CD4-positive, alpha-beta T cell treated with Interleukin-10 for 1 hour (primary cell): ENCODE measurements at regions not wholly inside any gene's neighbourhood (a gene's known extent, or its start where the extent isn't known, plus 50 kb on each side); places are given as distances from the start of the nearest gene placed in this dataset.
"Not testable (repeated sequence)": the region's sequence is repeated elsewhere in the genome, so short reads cannot be mapped to it uniquely, and the experiment has no call there.

Experiments
- DNase-seq: peaks from one replicate; pipeline ENCODE4 v3.0.0-alpha.2; 2020

GRCh38 chr7:13009517-13009916, 322.1 kb downstream of the ARL4A start:
- DNase-seq = no peak

- DNase-seq = no peak
Measured at GRCh38 chr7:13014011-13014410, 326.6 kb downstream of the ARL4A start.

- no peak for DNase-seq
Measured at GRCh38 chr7:13016036-13016581, 328.7 kb downstream of the ARL4A start.

- DNase-seq = no peak
Measured at GRCh38 chr7:13016592-13017332, 329.3 kb downstream of the ARL4A start.

GRCh38 chr7:13017333-13017857, 330.0 kb downstream of the ARL4A start:
- DNase-seq = no peak

- no peak for DNase-seq
Measured at GRCh38 chr7:13017881-13018280, 330.4 kb downstream of the ARL4A start.

GRCh38 chr7:13021566-13022300, 334.3 kb downstream of the ARL4A start:
- DNase-seq = no peak

- no peak for DNase-seq
Measured at GRCh38 chr7:13024121-13024674, 336.8 kb downstream of the ARL4A start.

- DNase-seq = not testable (repeated sequence)
Measured at GRCh38 chr7:13025043-13025442, 337.6 kb downstream of the ARL4A start.

GRCh38 chr7:13027321-13027720, 339.9 kb downstream of the ARL4A start:
- no peak for DNase-seq

GRCh38 chr7:13028036-13028824, 340.8 kb downstream of the ARL4A start:
- DNase-seq = no peak

- DNase-seq = no peak
Measured at GRCh38 chr7:13028825-13029099, 341.3 kb downstream of the ARL4A start.

- no peak for DNase-seq
Measured at GRCh38 chr7:13031468-13031867, 344.0 kb downstream of the ARL4A start.

GRCh38 chr7:13032084-13032483, 344.7 kb downstream of the ARL4A start:
- DNase-seq = no peak

GRCh38 chr7:13032576-13032975, 345.1 kb downstream of the ARL4A start:
- DNase-seq = no peak

- no peak for DNase-seq
Measured at GRCh38 chr7:13034693-13035092, 347.3 kb downstream of the ARL4A start.

GRCh38 chr7:13035233-13035632, 347.8 kb downstream of the ARL4A start:
- no peak for DNase-seq

GRCh38 chr7:13036256-13036780, 348.9 kb downstream of the ARL4A start:
- DNase-seq = no peak

- no peak for DNase-seq
Measured at GRCh38 chr7:13037216-13037615, 349.8 kb downstream of the ARL4A start.

GRCh38 chr7:13041368-13041988, 354.0 kb downstream of the ARL4A start:
- no peak for DNase-seq

GRCh38 chr7:13042605-13043236, 355.3 kb downstream of the ARL4A start:
- no peak for DNase-seq

- DNase-seq = no peak
Measured at GRCh38 chr7:13044309-13044708, 356.9 kb downstream of the ARL4A start.
